Islet of Langerhans (tissue), 1 donor: ENCODE measurements at regions not wholly inside any gene's neighbourhood (a gene's known extent, or its start where the extent isn't known, plus 50 kb on each side); places are given as distances from the start of the nearest gene placed in this dataset.

ENCODE experiments used
- FAIRE-seq: peaks from one replicate; lab custom pipeline; 2011; peaks lifted over from hg19 to GRCh38; lab: Jason Lieb, UNC

DNA sequence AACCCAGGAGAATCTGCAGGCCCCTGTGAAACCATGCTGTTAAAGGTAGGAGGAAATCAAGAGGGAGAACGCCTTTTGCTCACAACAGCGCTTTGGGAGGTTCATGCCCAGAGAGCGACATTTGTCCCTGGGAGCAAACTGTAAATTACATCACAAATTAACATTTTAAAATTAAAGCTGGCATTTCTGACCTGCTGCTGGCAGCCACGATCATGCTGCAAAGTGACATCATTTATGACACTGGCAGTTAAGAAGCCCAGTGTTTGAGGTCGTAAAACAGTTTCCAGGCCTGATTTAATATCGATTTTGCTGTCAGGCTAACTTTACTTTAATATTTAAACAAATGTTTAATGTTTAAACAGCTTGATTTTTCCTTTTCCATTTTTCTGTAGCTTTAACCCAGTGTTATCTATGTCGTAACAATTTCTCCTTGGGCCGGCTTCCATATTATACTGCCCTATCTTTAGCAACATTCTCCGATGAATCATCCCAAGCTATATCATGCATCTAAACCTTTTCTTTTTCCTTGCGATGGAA, 86.5 kb upstream of the NPVF start:
- peak; percentile 96 for FAIRE-seq

DNA sequence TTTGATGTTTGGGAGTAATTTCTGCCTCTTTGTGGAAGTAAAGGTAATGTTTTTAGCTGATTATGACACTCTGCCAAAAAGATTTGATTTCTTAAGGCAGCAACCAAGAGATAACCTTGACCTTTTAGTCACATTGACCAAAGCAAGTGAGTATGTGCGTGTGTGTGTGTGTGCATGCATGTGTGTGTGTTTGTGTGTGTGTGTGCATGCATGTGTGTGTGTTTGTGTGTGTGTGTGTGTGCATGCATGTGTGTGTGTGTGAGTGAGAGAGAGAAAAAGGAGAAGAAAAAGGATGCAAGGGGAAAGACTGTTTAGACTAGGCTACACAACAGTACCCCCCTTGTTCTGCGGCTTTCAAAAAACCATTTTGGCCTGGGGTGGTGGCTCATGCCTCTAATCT, 88.1 kb upstream of the NPVF start:
- no peak for FAIRE-seq

GRCh38 chr7:25318047-25318446, 89.8 kb upstream of the NPVF start:
- FAIRE-seq, result no peak

- no peak for FAIRE-seq
These were observed 91.4 kb upstream of the NPVF start for GRCh38 chr7:25319707-25320106.

DNA sequence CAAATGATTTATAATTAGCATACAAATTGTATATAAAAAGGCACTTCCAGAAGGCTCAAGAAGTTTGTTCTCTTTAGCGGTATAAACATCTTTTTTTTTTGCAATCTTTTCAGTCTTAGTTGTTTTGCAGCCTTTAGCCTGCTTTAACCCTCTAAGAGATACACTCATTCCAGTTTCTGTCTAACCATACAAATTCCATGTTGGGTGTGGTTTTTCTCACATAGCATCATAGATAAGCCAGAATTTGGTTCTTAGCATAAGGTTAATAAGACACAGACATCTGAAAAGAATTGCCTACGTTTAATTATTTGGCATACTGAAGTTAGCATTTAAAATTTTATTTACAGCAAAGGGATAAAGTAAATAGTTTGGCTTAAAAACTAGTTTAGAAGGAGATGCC, 92.5 kb upstream of the NPVF start:
- FAIRE-seq, result no peak

- no peak for FAIRE-seq
These were observed 93.1 kb upstream of the NPVF start for GRCh38 chr7:25321424-25321823.

DNA sequence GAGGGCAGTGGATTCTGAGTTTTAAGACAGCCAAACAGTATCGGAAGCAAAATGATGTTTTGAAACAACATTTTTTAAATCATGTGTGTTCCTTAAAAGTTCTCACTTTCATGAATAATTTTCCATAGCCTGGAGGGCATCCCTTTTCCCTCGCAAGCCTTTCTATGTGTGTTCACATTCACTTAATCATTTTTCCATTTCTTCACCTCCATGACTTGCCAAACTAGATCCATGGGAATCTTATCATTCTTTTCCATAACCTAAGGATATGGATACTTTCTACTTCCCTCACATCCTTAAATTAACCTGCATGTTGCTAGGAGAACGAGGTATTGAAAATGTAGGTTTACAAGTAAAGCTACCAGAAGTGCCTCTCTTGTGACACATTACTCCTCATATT, 94.2 kb upstream of the NPVF start:
- FAIRE-seq, result no peak

DNA sequence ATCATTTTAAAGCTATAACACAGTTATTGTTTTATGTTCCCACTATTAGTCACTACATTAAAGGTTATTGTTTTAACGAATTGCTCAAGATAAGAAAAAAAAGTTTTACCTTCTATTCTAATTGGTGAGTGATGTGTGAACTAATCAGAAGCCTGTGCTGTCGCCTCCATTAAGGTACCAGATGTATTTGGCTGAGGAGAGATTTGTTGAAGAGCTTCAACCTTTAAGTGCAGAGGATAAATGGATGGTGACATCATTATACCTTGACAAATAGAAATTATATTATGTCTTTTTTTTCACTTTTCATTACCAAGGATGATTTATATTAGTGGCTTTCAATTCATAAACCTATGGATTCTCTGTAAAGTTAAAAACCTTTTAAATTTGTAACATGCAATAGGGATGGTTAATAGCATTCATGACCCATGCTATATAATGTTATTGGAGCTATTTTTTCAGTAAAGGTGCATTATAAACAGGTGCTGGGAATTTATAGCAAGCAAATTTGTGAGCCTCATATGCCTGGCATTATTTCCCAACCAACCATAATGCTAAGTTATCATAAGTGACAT, 97.0 kb upstream of the NPVF start:
- FAIRE-seq, result no peak

- no peak for FAIRE-seq
These were observed 98.3 kb upstream of the NPVF start for GRCh38 chr7:25326501-25327156.

DNA sequence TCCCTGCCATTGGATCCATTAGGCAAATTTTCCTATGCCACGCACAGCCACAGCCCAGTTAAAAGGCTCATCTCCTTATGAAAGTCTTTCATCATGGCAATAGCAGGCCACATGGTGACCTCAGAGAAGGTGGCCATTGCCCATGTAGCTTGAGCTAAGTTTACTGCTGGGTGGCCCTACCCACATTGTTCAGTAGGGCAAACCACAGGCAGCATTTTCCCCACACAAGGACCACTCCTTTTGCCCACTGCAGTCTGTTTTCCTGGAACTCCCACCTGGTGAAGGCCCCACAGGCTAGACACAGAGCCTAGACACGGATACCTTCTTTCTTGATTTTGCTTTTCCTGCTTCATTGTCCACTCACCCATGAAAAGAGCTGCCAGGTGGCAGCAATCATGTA, 101.5 kb upstream of the NPVF start:
- FAIRE-seq, result no peak

DNA sequence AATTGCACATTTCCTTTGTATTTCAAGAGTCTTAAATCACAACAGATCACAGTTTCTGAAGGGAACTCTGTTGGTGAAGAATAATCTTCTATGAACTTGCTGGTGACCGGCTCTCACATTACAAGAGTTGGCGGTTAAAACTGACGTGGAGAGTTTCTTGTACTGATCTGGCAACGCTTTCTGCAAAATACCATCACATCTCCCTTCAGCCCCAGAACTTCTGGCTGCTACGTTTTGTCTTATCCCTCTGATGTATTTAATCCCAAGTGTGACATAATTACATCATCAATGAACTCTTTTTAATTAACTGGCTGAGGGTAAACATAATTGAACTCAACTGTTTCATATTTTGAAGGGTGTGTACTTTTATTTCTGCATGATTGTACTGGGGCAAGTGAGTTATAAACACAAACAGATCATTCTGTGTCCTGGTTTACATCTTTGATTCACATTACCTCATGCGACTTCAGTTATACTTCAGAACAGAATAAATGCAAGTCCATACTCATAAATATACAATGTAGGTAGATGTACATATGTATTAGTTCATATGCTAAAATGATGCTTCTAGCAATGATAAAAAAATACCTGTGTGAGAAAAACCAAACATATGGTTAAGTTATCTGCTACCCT, 105.1 kb upstream of the NPVF start:
- no peak for FAIRE-seq

DNA sequence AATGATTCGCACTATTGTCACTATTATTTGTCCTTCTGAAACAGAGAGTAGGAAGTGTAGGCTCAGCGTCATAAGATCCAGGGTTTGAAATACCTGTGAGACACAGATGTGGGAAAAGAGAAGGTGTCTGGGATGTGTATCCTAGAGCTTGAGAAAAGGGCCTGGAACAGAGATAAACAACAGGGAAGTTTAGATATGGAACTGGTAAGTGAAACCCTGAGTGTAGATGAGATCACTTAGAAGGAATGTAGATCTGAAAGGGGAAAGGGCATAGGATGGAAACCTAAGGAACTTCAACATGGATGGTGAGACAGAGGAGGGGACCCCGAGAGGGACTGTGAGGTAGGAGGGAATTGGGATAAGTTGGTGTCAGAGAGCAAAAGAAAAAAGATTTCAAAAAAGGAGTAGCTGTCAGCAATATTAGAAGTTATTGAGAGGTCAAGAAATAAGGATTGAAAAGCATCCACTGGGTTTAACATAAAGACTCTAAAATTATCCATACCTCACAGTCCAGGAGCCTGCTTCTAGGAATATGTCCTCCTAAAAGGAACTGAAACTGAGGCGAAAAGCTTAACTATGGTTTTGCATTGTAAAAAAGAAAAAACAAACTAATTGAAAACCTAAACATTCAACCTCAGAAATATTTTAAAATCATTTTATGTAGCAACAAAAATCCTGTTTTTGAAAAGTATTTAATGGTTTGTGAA, 119.2 kb upstream of the NPVF start:
- no peak for FAIRE-seq

DNA sequence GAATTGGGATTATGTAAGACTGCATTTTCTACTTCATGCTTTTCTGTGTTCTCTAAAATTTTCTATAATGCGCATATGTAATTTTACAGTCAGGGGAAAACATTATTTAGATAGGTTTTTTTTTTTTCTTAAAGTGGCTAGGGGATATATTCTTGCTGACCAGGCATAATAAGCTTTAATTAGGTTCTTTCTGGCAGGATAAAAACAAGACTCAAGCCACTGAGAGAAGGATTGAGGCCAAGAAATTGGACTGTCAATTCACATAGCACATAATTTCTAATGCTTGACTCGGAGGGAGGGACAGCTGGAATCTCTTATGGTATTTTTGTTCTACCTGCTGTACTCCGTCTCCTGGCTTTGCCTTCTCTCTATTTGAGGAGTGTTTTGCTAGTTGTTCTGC, 119.8 kb upstream of the NPVF start:
- peak; percentile 64 for FAIRE-seq

DNA sequence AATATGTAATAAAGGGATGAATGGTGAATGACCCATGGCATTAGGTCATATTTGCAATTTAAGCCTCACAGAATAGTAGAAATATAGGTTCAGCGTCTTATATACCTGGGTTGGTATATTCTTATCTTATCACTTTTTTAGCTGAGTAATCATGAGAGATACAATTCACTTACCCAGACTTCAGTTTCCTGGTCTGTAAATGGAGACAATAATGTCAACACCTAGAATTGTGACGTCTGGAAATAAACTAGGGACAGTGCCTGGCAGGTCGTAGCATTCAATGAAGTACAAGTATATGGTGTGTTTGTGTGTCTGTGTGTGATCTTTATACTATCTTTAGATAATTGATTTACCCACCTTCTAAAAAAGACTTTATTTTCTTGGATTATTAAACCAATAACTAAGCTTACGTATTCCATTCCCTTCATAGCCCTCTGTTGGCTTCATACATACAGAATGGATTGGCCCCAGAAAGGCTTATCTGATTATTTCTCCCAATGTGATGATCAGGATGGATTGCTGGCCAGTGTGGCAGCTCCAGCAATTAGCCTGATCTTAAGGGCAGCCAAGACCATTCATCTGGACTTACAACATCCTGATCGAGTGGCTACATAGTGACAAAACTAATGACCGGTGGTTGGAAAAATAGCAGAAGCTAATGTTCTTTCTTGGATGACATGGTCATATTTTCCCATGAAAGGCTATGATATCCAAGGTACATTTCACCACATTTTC, 121.2 kb upstream of the NPVF start:
- FAIRE-seq, result no peak

- FAIRE-seq, result no peak
These were observed 121.8 kb upstream of the NPVF start for GRCh38 chr7:25350041-25350440.

DNA sequence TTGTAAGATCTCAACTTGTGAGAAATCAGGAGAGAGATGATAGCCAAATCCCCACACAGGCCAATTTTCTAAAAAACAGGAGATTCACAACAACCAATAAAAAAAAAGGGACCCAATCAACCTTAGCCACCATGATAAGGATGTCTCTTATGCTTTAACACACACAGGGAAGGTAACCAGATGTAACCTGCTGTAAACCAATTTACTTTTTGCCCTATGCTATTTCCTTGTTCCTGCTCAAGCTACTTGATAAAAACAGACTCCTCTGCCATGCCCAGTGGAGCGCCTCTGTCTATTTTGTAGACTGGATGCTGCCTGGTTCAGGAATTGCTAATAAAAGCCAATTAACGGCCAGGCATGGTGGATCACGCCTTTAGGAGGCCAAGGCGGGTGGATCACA, 123.5 kb upstream of the NPVF start:
- FAIRE-seq, result no peak

DNA sequence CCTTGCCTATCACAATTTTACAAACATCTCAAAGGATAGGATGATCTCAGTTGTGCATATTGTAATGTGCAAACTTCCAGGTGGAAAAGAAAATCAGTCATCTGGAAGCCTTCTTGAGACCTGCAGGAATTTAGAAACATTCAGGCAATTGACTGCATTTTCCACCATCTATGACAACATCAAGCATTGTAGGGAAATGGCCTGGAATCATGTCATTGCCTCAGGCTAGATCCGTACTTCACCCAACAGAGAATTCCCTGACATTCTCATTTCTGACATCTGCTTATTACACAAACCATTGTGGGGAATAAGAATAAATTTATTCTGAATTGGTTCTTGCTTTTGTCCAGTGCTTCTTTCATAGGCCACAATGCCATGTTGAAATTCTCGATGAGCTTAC, 124.9 kb upstream of the NPVF start:
- FAIRE-seq, result no peak

DNA sequence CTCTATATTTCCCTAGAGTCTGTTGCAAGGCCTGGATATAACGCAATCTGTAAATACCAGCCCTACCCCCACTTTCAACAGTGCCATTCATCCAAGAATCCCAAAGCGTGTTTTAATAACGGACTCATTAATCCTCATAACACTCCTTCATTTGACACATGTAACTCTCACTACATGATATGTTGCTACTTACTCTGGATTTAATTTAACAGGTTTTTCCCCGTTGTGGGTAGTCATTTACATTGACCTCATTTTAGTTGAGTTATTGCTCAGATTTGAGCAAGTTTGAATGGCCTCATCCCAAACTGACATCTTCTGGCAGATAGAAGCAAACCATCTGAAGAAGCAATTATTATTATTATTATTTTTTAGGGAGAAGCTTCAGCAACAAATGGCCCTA, 125.4 kb upstream of the NPVF start:
- no peak for FAIRE-seq

- peak; percentile 90 for FAIRE-seq
These were observed 128.4 kb upstream of the NPVF start for GRCh38 chr7:25356534-25357151.

DNA sequence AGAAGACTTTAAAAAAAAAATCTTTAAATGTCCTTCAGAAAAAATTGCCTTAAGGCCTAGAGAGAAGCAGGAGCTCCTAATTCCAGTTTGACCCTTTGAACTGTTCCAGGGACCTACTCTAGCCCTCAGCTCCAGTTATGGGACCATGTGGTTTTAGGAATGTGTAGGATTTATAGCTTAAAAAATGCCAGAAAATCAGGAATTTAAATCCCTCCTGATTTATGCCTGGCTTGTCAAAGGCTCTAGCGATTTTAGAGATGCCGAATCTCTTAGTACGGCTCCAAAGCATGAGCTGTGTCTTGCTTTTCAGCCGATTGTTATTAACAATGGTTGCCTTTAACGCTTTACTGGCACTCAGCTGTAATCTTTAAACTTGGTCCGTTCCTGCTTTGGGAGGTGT, 130.6 kb upstream of the NPVF start:
- FAIRE-seq, result peak; percentile 53

DNA sequence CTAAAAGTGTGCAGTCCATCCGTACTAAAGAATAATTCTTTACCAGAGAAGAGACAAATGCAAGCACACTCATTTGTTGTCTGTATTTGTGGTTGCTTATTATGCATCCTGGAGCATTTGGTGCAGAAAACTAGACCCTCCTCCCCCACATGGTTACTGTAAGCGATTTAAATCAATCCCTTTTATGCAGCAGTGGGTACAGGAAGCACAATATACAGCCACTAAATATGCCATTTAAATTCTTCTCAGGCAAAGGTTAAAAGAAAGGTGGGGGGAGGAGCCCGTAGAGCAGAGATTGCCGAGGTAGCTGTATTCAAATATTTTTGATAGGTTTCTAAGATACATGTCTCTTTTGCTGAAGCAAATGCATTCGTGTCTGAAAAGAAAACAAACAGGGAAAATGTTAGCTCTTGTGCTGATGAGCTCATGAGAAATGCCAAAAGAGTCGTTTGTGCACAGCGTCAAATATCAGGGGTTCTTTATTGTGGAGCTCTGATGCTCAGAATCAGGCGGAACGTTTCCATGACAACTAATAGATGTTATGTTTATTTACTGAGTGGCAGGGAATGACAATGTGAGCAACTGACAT, 131.3 kb upstream of the NPVF start:
- peak; percentile 99 for FAIRE-seq

- no peak for FAIRE-seq
These were observed 132.2 kb upstream of the NPVF start for GRCh38 chr7:25360451-25360850.
